HL-60 (cell line): ENCODE measurements at regions not wholly inside any gene's neighbourhood (a gene's known extent, or its start where the extent isn't known, plus 50 kb on each side); places are given as distances from the start of the nearest gene placed in this dataset.

Experiments
- SPI1 ChIP-seq: IDR thresholded peaks from 2 replicates; pipeline ENCODE4 v1.6.1; 2012; ENCODE audit warnings: low read depth, mild to moderate bottlenecking, borderline replicate concordance
- TF ChIP-seq, protein P1 (sequence below): IDR thresholded peaks from one replicate; pipeline ENCODE4 v1.5.1; 2011; ENCODE audit warnings: low read length, control low read depth, inconsistent platforms; ENCODE audit not compliant: insufficient read depth
- TF ChIP-seq, protein P2 (sequence below): IDR thresholded peaks from 2 replicates; pipeline ENCODE4 v1.6.1; 2012; ENCODE audit warnings: low read depth; ENCODE audit not compliant: insufficient replicate concordance

DNA sequence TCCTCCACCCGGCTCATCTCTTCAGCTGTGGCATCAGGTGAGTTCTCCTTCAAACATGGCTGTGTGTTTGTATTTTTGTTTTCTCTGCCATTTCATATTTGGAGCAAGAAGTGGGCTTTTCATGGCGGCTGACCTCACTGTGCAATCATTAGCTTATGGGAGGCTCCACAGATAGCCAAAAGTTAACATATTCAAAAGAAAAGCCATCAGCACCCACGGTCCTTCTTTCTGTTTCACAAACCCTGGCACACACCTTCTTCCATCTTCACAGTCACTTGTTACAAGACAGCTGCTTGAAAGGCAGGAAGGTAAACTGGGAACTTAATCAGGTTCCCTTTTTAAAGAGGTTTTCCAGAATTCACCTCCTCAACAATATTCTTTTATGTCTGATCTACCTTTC is 69.3 kb upstream of the ATP12A start:
- TF ChIP-seq SPI1: no peak
- TF ChIP-seq, protein P1, sequence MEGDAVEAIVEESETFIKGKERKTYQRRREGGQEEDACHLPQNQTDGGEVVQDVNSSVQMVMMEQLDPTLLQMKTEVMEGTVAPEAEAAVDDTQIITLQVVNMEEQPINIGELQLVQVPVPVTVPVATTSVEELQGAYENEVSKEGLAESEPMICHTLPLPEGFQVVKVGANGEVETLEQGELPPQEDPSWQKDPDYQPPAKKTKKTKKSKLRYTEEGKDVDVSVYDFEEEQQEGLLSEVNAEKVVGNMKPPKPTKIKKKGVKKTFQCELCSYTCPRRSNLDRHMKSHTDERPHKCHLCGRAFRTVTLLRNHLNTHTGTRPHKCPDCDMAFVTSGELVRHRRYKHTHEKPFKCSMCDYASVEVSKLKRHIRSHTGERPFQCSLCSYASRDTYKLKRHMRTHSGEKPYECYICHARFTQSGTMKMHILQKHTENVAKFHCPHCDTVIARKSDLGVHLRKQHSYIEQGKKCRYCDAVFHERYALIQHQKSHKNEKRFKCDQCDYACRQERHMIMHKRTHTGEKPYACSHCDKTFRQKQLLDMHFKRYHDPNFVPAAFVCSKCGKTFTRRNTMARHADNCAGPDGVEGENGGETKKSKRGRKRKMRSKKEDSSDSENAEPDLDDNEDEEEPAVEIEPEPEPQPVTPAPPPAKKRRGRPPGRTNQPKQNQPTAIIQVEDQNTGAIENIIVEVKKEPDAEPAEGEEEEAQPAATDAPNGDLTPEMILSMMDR: no peak
- TF ChIP-seq, protein P2, sequence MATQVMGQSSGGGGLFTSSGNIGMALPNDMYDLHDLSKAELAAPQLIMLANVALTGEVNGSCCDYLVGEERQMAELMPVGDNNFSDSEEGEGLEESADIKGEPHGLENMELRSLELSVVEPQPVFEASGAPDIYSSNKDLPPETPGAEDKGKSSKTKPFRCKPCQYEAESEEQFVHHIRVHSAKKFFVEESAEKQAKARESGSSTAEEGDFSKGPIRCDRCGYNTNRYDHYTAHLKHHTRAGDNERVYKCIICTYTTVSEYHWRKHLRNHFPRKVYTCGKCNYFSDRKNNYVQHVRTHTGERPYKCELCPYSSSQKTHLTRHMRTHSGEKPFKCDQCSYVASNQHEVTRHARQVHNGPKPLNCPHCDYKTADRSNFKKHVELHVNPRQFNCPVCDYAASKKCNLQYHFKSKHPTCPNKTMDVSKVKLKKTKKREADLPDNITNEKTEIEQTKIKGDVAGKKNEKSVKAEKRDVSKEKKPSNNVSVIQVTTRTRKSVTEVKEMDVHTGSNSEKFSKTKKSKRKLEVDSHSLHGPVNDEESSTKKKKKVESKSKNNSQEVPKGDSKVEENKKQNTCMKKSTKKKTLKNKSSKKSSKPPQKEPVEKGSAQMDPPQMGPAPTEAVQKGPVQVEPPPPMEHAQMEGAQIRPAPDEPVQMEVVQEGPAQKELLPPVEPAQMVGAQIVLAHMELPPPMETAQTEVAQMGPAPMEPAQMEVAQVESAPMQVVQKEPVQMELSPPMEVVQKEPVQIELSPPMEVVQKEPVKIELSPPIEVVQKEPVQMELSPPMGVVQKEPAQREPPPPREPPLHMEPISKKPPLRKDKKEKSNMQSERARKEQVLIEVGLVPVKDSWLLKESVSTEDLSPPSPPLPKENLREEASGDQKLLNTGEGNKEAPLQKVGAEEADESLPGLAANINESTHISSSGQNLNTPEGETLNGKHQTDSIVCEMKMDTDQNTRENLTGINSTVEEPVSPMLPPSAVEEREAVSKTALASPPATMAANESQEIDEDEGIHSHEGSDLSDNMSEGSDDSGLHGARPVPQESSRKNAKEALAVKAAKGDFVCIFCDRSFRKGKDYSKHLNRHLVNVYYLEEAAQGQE: no peak
